Bone marrow (tissue), 2 donors: ENCODE measurements at regions not wholly inside any gene's neighbourhood (a gene's known extent, or its start where the extent isn't known, plus 50 kb on each side); places are given as distances from the start of the nearest gene placed in this dataset.
A peak's percentile ranks its signal among the peaks of the same experiment; 100 is the strongest.
"Not testable (repeated sequence)": the region's sequence is repeated elsewhere in the genome, so short reads cannot be mapped to it uniquely, and the experiment has no call there.

Experiments used
- DNase-seq, 2 donors: peaks; one replicate each; lab custom pipeline; 2025; lab: John Stamatoyannopoulos, UW

GRCh38 chr14:105889666-105890473, 363.5 kb downstream of the TMEM121 start:
- no peak for DNase-seq

DNA sequence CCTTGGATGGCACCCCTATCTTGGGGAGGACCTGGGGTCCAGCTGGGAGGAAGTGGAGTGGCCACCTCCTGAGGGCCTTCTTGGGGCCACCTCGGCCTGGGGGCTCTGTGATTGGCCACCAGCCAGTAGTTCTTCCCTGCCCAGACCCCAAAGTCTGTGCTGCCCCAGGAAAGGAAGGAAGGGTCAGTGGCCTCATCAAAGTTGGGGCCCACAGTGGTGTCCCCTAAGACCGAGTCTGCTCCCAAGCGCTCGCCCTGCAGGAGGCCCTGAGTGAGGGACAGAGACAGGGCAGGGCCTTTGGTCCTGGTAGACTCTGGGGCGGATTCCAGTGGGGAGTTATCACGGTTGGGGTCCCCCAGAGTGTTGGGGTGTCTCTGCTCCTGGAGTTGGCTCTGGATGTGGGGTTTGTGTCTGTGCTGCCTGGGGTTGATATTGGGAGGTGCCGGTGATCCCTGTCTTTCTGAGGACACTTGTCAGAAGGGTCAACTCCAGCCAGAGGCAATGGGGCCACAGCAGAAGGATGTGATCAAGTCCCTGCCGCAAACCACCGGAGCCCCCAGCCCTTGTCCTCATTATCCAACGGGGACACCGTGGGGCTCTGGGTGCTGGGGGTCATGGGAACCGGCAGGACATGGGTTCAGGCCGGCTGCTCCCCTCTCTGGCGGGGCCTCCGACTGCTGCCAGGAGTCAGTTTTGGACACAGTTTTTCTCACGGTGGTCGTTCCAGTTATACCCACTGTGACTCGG, 364.3 kb downstream of the TMEM121 start:
- no peak for DNase-seq

DNA sequence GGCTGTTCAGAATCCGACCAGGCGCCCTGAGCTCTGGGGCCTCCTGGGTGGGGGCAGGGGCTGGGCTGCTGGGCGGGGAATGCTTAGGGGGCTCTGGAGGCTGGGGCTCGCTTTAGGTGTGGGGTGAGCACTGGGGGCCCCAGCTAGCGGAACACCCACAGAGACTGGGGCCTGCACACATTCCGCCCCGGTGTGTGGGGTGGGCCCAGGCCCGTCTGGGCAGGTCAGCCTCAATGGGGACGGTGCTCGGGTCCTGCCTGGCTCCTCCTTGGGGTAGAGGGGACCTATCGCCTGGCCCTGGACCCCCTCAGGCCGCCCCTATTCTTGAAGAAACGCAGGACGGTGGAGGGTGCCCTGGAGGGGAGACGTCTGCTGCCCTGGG, 364.8 kb downstream of the TMEM121 start:
- no peak for DNase-seq

GRCh38 chr14:105891631-105892452, 365.5 kb downstream of the TMEM121 start:
- DNase-seq: no peak

- DNase-seq: not testable (repeated sequence)
Observed at GRCh38 chr14:105892453-105893441, 366.4 kb downstream of the TMEM121 start.

DNA sequence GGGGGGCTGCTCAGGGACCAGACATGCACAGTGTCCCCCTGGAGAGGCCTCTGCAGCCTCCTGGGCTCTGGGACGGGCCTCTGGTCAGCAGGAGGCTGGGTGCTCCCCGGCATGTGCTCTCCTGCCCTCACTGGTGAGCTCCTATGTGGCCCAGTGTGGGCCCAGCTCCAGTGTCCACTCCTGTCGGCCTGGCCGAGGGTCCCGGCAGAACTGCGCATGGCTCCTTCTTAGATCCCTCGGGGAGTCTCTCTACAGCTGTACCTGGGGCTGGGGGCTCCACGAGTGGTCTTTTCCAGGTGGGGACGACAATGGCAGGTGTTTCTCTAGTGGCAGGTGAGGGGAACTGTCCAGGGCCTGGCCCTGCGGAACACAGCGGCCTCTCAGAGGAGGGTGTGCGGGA, 367.3 kb downstream of the TMEM121 start:
- DNase-seq: not testable (repeated sequence)

DNA sequence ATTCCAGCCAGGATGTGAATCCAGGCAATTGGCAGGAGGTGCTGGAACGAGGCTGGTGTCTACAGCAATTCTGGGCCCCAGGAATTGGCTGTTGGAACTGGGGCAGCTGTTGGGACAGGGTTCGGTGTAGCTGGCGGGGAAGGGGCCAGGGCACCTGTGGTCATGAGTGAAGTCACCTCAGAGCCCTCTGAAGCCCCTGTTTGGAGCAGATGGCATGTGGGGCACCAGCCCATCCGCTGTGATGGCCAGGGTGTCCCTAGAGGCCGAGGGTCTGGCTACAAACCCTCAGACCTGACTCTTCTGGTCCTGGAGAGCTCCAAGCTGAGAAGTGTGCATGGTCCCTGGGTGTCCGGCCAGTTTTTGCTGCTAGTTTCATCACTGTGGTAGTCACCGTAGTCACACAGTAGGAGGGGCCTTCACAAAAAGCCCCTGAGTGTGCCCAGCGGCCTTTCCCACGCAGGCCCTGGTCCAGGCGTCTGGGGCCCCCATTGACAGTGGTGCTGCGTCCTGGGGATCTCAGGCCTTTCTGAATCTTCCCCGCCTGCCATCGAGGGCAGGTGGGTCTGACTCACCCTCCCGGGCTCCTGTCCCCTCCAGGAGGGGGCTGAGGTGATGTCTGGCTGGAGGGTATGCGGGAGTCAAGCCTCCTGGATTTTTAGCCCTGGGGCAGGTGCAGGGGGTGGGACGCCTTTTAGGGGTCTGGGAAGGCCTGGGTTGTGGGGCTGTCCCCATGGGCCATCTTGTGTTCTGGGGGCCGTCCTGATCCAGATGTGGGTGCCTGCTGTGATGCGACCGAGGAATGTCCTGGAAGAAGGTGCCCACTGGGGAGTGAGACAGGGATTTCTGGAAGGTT, 368.0 kb downstream of the TMEM121 start:
- no peak for DNase-seq

GRCh38 chr14:105894978-105895881, 368.8 kb downstream of the TMEM121 start:
- DNase-seq: no peak

DNA sequence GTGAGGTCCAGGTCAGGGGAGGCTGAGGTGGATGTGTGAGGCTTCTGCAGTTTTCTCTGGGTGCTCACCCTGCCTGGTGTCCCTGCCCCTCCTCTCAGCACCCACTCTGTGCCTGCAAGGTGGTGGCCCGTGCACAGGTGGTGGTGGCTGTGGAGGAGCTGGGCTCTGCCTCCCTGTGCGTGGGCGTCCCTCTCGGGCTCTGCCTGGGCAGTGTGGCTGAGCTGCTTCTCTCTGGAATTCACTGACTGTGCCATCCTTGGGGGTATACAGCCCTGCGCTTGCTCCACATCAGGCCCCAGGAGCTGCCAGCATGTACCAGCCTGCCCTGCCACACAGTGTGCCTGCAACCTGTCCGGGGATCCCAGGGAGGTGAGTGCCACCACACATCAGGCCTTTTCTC, 369.8 kb downstream of the TMEM121 start:
- not testable (repeated sequence) for DNase-seq

- not testable (repeated sequence) for DNase-seq
Observed at GRCh38 chr14:105896961-105897724, 370.8 kb downstream of the TMEM121 start.

- no peak for DNase-seq
Observed at GRCh38 chr14:105897725-105898113, 371.3 kb downstream of the TMEM121 start.

DNA sequence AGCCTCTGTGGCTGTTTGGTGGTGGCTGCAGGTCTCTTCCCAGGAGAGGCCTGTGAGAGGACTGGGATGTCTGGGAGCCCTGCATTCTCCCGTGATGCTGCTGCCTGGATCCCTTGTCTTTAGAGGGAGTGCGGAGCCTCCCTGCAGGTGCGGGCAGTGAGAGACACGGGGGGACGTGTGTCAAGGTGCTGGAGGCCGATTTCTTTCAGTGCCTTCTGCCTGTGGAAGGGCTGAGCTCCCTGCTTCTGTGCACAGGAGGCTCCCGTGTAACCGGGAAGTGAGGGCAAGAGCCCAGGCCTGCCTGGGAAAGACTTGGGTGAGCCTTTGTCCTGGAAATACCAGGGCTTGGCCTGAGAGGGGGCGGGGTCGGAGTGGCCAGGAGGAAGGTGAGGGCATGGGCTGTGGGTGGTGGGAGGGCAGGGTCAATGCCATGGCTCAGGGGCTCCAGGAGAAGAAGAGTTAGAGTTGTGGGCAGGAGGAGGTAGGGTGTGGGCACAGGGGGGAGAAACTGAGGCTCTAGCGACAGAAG, 372.2 kb downstream of the TMEM121 start:
- no peak for DNase-seq

- DNase-seq: peak in 1 of 2 donors; percentile 70
Observed at GRCh38 chr14:105899071-105899641, 372.8 kb downstream of the TMEM121 start.

DNA sequence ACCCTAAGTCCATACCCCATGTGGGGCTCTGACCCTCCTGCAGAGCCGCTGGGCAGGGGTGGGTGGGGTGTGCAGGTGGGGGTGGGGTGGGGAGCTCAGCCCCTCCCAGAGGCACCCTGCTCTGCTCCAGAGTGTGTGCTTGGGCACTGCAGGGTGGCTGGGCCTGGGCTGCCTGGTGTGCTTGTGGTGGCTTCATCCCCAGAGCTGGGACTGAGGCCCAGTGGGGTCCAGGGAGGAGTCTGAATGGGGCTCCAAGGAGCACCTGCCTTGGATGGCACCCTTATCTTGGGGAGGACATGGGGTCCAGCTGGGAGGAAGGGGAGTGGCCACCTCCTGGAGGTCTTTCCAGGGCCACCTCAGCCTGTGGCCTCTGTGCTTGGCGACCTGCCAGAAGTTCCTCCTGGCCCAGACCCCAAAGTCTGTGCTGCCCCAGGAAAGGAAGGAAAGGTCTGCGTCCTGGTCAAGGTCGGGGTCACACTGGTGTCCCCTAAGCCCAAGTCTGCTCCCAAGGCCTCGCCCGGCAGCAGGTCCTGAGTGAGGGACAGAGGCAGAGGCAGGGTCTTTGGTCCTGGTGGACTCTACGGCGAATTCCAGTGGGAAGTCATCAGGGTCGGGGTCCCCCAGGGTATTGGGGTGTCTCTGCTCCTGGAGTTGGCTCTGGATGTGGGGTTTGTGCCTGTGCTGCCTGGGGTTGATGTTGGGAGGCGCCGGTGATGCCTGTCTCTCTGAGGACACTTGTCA, 373.4 kb downstream of the TMEM121 start:
- DNase-seq: no peak

DNA sequence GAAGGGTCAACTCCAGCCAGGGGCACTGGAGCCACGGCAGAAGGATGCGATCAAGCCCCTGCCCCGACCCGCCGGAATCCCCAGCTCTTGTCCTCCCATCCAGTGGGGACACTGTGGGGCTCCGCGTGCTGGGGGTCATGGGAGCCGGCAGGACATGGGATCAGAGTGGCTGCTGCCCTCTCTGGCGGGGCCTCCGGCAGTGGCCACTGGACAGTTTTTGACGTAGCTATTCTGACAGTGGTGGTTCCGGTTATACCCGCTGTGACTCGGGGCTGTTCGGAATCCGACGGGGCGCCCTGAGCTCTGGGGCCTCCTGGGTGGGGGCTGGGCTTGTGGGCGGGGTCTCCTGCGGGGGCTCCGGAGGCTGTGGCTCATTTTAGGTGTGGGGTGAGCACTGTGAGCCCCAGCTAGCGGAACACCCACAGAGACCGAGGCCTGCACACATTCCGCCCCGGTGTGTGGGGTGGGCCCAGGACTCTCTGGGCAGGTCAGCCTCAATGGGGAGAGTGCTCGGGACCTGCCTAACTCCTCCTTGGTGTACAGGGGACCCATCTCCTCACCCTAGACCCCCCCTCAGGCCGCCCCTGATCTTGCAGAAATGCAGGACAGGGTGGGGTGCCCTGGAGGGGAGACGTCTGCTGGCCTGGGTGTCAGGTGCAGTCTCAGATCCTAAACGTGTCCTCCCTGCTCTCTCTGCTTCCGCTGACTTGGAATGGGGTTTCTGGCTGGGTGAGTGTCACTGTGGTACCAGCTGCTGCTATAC, 374.2 kb downstream of the TMEM121 start:
- DNase-seq: no peak

DNA sequence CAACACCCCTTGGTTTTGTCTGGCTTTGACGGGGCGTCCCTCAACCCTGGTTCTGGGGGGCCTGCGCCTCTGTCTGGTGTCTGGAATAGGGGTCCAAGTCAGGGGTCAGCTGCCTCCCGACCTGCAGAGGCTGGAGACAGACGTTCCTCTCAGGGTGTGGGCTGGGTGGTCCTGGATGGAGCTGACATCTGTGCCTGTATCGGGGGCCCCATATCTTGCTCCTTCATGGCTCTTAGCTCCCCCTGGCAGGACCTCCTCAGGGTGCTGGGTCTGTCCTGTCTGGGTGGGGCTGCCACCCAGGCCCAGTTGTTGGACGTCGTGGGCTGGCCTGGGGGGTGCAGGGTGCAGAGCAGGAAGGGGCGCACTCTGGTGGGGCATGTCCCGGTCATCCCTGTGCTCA, 374.8 kb downstream of the TMEM121 start:
- DNase-seq: no peak
